Prostate gland (tissue), 2 donors: ENCODE measurements at regions not wholly inside any gene's neighbourhood (a gene's known extent, or its start where the extent isn't known, plus 50 kb on each side); places are given as distances from the start of the nearest gene placed in this dataset.

Source experiments
- POLR2A ChIP-seq: fragments of 450-650 bp; IDR thresholded peaks from one replicate; pipeline ENCODE4 v1.6.1; 2016; ENCODE audit warnings: antibody characterized with exemption, mild to moderate bottlenecking
- POLR2AphosphoS5 ChIP-seq: sonication (generic); formaldehyde crosslinking; IDR thresholded peaks from one replicate; pipeline ENCODE4 v1.6.1; 2017; ENCODE audit warnings: antibody characterized with exemption
- TF ChIP-seq, protein P1 (sequence below), 4 experiments: fragments of 200-600 bp in 2 of 4; fragments of 450-650 bp in 2 of 4; sonication (generic) in 2 of 4; IDR thresholded peaks; 1 replicate in 3 of 4; 2 replicates in 1 of 4; pipeline ENCODE4 v1.5.1; 2016 to 2019; ENCODE audit warnings: antibody characterized with exemption in 4 of 4, mild to moderate bottlenecking in 2 of 4, moderate library complexity in 2 of 4

- TF ChIP-seq, protein P1, sequence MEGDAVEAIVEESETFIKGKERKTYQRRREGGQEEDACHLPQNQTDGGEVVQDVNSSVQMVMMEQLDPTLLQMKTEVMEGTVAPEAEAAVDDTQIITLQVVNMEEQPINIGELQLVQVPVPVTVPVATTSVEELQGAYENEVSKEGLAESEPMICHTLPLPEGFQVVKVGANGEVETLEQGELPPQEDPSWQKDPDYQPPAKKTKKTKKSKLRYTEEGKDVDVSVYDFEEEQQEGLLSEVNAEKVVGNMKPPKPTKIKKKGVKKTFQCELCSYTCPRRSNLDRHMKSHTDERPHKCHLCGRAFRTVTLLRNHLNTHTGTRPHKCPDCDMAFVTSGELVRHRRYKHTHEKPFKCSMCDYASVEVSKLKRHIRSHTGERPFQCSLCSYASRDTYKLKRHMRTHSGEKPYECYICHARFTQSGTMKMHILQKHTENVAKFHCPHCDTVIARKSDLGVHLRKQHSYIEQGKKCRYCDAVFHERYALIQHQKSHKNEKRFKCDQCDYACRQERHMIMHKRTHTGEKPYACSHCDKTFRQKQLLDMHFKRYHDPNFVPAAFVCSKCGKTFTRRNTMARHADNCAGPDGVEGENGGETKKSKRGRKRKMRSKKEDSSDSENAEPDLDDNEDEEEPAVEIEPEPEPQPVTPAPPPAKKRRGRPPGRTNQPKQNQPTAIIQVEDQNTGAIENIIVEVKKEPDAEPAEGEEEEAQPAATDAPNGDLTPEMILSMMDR (IDR thresholded peaks at IDR 0.05) = no peak
- no peak for TF ChIP-seq POLR2A
- TF ChIP-seq POLR2AphosphoS5 = no peak
Measured at GRCh38 chr13:30115257-30115600, 192.1 kb downstream of the KATNAL1 start.
